SK-MEL-5 (cell line): ENCODE measurements at regions not wholly inside any gene's neighbourhood (a gene's known extent, or its start where the extent isn't known, plus 50 kb on each side); places are given as distances from the start of the nearest gene placed in this dataset.

ENCODE experiments used
- DNase-seq: peaks from one replicate; pipeline ENCODE4 v3.0.0-alpha.2; 2016; ENCODE audit warnings: low read depth, low spot score
- in situ Hi-C: cut with HindIII; loops from 2 replicates; pipeline ENCODE4 v1.10.0; 2016; ENCODE audit warnings: low sequenced_read_pairs, high pct_unique_total_duplicates, low pct_unique_long_range_greater_than_20kb
- small RNA-seq, 2 experiments: library from RNA; depleted of rRNA; stranded (forward); fragments of <200 nt; gene quantifications; one replicate each; pipeline ENCODE3, GENCODE V24; 2014

GRCh38 chr13:60645676-60646075 lies 248.7 kb downstream of the TDRD3 start:
- no peak for DNase-seq
- in situ Hi-C loops = no loop called here

GRCh38 chr13:60642552-60642951 lies 245.5 kb downstream of the TDRD3 start:
- in situ Hi-C loops = no loop called here
- DNase-seq = peak; percentile 60

- in situ Hi-C loops = no loop called here
- no peak for DNase-seq
Observed at GRCh38 chr13:60629158-60629557, 232.1 kb downstream of the TDRD3 start.

- peak; percentile 72 for DNase-seq
- in situ Hi-C loops = no loop called here
Observed at GRCh38 chr13:60627071-60627686, 230.2 kb downstream of the TDRD3 start.

Small RNAs in the stretch of these regions (small RNA-seq; reads per million reads assigned to genes)
- gene MIR3169 = 0 reads per million in 2 experiments
- gene RNY3P5 = 0 to 0.14 reads per million in 2 experiments
